HG03095 (cell line): ENCODE measurements at regions not wholly inside any gene's neighbourhood (a gene's known extent, or its start where the extent isn't known, plus 50 kb on each side); places are given as distances from the start of the nearest gene placed in this dataset.

ENCODE experiments used
- ATAC-seq: cut with Tn5 transposase; IDR thresholded peaks from one replicate; pipeline ENCODE4 v1.9.1; 2021; ENCODE audit warnings: moderate library complexity; ENCODE audit not compliant: unreplicated experiment

- no peak for ATAC-seq
These were observed 279.8 kb downstream of the TNS1 start for GRCh38 chr2:217722883-217723472.

DNA sequence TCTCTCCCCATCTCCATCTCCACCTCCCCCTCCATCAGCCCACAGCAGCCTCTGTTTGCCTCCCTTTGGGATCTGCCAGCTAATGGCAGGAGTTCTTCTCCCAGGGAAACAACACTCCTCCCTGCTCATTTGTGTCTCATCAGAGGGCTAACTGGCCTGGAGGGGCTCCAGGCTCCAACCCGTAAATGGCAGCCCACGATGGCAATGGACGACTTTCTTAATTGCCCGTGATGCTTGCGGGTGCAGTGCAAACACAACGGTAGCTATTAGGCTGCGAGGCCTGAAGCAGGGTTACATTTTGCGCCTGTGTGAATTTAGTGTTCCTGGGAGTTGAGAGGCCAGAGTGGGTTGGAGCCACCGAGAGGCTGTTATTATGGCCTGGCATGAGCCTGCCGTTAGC is 285.1 kb downstream of the TNS1 start:
- ATAC-seq: no peak

DNA sequence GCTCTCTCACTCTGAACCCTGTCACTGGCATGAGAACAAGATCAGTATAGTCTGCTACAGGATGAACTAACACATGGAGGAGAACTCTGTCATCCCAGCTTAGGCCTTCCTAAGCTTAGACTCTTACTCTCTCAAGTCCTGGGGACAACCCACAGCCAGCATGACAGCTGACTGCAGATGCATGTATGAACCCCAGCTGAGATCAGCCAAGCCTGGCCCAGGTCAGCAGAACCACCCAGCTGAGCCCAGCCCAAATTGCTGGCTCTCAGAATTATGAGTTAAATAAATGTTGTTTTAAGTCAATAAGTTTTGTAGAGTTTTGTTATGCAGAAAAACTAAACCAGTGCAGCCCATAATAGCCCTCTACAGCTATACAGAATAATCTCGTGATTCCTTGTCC is 287.3 kb downstream of the TNS1 start:
- no peak for ATAC-seq

DNA sequence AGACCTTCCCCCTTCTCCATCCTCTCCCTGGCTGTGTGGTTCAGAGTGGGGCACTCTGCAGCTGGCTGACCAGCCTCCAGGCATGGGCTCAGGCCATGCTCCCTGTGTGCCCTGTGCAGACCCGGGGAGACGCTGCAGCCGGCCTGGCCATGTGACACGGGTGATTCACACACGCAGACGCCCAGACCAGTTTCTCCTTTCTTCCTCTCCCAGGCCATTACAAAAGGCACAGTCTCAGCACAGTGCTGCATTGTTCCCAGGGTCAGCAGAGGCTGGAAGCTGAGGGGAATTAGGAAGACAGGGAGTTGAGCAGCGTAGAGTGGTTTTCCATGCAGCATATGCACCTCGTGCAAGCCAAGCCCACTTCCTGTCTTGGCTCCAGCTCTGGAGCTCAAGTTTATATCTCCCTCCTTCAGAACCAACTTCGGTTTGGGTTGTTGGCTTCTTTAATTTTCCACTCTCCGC is 288.5 kb downstream of the TNS1 start:
- ATAC-seq: no peak

DNA sequence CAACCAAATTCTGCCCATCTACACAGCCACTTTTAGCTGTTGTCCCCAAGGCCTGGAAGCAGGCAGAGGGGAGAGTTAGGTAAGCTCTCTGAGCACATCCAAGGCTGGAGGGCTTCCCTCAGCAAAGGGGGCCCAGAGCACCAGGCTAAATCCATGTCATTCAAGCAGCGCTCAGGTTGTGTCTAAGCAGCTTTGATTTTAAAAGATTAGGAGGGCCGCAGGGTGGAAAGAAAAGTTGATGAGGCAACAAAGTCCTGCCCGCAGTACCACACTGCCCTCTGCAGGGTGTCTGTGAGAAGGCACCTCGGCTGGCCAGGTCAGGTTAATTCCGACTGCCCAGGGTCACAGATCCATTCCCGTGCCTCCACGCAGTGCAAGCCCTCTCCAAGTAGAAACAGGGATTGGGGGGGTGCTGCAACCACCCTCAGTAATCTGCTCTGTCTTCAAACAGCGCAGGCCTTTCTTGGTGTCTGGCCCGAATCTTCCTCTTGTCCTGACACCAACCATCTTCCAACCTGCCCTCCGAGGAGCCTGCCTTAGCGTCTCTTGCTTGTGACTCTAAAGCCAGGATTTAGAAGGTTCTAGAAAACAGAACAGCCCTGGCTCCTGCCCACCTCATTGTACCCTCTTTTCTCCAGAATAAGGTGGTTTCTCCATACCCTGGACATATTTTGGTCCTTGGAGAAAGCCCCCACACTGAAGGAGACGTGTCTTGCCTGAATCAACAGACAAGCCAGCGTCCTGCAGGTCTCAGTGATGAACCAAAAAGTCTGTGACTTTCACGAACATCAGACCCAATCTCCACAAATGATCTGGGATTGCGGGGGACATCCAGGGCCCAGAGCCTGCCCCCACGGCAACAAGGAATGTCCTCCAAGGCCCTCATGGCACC is 289.2 kb downstream of the TNS1 start:
- ATAC-seq: peak; percentile 62

DNA sequence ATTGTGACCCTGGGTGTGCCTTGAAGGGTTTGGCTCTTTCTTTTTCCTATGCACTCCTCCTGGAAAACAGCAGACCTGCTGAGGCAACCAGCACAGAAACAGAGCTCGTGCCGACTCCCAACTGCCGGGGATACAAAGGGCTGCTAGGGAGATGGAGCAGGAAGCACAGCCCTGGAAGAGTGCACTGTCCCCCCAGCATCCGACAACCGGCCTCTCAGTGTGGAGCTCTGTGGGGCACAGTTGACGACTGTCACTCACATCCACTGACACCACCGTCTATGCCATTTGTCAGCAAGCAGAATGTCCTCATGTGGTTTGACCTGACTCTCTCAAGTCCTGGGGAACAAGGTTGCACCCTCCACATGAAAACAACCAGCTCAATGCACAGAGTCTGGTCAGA is 290.4 kb downstream of the TNS1 start:
- ATAC-seq: no peak

GRCh38 chr2:217711188-217711587 is 291.6 kb downstream of the TNS1 start:
- ATAC-seq: no peak

DNA sequence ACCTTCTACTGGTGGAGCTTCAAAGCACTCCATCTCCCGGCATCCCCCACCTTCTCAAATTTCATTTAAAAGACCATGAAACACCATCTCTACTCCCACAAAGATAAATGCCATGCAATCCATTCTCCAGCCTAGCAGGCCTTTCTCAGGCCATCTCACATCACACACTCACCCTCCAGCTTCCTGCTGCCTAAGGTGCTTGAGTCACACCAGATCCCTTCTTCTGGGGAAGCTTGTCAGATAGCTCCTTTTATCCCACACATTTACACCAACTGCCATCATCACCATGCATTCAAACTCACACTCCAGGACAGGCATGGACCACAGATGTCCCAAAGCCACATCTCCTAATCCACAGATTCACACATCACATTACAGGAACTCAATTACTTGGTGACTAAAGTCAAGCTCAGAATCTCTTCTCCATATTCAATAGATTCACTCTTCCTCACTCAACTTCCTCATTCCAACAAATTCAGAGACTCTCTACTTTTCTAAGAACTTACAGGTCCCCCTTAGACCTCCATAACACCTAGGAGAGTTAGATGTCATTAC is 292.5 kb downstream of the TNS1 start:
- no peak for ATAC-seq

DNA sequence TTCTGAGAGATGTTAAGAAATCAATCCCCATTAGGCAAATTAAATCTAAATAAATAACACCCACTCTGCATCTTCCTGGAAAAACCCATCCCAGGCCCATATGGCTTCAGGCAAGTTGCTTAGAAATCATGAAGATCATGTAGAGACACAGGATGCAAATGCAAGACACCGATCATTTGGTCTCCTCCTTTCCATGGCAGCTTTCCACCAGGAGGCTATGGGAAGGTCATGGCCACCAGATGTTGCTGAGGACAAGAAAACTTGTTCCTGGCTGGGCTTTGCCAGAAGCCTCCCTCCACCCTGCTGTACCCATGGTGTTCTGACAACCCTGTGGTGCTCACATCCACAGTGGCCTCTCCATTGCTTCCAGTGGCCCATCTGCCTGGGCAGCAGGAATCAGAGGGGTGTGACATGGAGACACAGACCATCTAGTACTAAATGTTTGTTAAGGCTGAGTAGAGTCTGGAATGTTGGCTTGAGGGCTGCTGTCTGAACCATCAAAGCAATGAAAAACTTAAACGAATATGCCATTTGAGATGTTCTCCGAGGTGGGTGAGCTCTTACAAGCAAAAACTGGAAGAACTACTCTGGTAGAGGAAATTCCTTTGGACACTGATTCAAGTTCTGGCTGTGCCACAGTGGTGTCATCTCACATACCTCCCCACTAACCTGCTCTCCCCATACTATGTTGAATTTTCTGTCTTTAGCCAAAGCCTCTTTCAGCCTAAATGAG is 293.2 kb downstream of the TNS1 start:
- ATAC-seq: no peak

- ATAC-seq: no peak
These were observed 295.6 kb downstream of the TNS1 start for GRCh38 chr2:217707131-217707611.

DNA sequence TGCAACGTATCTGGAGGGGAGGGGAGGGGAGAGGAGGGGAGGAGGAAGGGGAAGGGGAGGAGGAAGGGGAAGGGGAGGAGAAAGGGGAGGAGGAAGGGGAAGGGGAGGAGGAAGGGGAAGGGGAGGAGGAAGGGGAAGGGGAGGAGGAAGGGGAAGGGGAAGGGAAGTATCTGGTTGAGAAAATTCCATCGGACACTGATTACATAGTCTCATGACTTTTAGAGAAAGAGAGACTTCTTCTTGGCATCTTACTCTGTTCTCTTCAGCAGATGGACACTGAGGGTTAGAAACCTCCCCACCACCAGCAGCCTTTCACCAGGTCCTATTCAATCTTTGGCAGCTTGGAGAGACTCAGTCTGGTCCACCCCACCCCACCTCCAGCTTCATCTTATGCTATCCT is 296.3 kb downstream of the TNS1 start:
- ATAC-seq: no peak

DNA sequence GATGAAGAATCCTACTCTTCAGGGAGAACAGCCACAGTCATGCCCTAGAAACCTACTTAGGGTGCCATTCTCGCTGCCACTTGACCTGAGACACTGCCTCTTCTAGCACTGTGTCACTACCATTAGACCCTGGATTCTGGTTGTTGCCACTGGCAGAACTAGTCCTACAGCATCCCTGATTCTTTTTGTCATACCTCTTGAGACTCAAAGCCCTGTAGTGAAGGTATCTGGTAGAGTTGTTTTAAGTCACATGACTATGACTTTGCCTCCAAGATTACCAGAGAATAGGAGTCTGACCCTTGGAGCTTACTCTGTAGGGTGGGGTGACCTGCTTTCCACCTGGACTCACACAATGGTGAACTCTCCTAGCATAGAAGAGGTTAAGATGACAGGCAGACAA is 296.7 kb downstream of the TNS1 start:
- no peak for ATAC-seq

DNA sequence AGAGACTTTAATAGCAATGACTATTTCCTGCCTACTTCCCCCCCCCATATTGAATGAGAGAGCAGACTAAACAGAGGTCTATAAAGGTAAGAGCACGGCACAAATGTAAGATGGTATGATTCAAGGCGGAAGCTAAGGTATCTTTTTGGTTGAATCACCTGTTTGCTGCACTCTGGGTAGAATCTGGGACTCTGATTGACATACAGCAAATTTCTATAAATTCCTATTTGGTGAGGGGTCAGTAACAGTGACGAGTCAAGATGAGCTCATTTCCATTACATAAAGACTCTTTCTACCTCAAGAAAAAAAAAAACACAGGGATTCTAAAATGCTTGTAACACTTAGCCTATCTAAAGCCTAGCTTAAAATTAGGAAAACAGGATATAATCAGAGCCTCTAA is 297.3 kb downstream of the TNS1 start:
- no peak for ATAC-seq

GRCh38 chr2:217703999-217704398 is 298.8 kb downstream of the TNS1 start:
- ATAC-seq: no peak

DNA sequence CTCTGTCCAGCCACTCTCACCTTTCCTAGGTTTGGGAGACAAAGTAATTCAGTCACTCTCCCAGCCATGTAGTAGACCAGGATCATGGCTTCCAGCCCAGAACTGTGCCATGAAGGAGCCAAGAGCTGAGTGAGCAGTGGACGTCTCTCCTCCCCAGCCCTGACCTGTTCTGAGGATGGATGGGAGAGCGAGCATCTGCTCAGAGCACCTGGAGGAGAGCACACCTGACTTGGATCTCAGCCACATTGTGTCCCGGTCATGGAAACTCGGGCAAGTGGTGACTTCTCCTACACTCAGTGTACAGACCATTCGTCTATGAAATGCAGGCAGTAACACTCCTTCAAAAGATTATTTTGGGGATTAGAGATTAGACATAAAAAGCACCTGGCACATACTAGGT is 299.7 kb downstream of the TNS1 start:
- no peak for ATAC-seq

GRCh38 chr2:217701622-217702021 is 301.2 kb downstream of the TNS1 start:
- no peak for ATAC-seq

DNA sequence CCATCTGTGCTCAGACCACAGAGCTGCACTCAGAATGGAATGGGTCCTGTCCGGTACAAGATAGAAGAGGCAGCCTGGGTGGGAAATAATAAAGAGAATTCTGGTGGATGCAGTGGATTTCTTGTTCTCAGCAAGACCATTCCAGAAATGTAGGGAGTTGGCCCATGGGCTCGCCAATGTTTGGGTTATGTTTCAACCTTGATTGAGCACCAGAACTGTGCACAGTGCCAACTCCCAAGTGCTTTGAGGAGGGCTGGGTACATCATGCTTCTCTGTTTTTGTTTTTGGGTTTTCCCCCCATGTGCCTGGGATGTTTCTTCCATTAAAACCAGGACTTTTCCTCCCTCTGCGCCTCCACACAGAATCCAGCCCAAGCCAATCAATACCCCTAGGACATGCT is 304.1 kb downstream of the TNS1 start:
- no peak for ATAC-seq

DNA sequence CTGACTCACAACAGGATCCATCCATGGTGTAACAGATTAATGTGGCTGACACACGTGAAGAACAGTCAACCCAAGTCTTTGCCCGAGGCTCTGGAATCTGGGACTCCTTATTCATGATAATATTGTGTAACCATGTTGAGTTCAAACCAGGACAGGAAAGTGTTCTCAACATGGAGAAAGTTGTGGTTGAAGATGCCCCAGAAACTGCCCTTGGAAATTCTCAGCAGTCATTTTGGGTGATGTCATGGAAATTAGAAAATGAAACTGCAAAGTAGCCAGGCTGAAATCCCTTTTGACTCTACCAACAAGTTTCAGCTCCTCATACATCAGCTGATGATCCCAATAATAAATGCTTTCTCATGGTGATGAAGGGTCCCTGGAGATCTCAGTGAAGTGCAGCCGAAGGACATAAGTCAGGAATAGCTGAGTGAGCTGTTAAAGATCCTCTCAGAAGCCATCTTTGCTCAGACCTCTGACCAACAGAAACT is 307.7 kb downstream of the TNS1 start:
- no peak for ATAC-seq

DNA sequence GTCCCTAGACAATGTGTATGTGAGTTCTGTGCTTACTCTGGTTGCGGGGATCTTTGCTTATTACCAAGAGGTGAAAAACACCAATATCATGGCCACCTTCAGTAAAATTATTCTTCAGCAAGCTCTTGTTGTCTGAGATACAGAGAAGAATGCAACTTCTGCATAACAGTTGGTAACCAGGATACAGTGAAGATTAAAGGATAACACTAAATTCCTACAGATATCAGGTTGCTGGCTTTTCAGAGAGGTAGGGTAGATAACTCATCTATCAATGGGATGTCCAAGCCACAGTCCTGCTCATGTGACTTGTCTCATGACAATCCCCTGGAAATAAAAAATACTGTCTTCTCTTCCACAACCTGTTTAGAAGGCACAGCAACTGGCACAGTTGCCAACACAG is 308.5 kb downstream of the TNS1 start:
- no peak for ATAC-seq

GRCh38 chr2:217693363-217693762 is 309.4 kb downstream of the TNS1 start:
- no peak for ATAC-seq
